Osteoblast (primary cell): ENCODE measurements at regions not wholly inside any gene's neighbourhood (a gene's known extent, or its start where the extent isn't known, plus 50 kb on each side); places are given as distances from the start of the nearest gene placed in this dataset.

ENCODE experiments used
- DNase-seq: peaks from one replicate; pipeline ENCODE4 v3.0.0; 2011; ENCODE audit warnings: low spot score, mixed read lengths; ENCODE audit not compliant: insufficient read length; ENCODE audit errors: missing footprints
- H2AFZ ChIP-seq: 2 replicates; pipeline ENCODE4 v1.6.0; 2011; ENCODE audit warnings: mild to moderate bottlenecking, low read length
- H3K27ac ChIP-seq: 2 replicates; pipeline ENCODE4 v1.5.1; 2011; ENCODE audit warnings: mild to moderate bottlenecking, low read depth, low read length, moderate library complexity
- H3K27me3 ChIP-seq: 2 replicates; pipeline ENCODE4 v1.6.0; 2012; ENCODE audit warnings: mild to moderate bottlenecking, control low read depth, inconsistent platforms, low read length, moderate library complexity; ENCODE audit not compliant: insufficient read depth
- H3K36me3 ChIP-seq: 2 replicates; pipeline ENCODE4 v1.5.1; 2011; ENCODE audit warnings: mild to moderate bottlenecking, low read length, control low read depth, moderate library complexity; ENCODE audit not compliant: insufficient read depth
- H3K4me1 ChIP-seq: 2 replicates; pipeline ENCODE4 v1.5.1; 2011; ENCODE audit warnings: mild to moderate bottlenecking, low read length, control low read depth, moderate library complexity; ENCODE audit not compliant: insufficient read depth
- H3K4me2 ChIP-seq: 2 replicates; pipeline ENCODE4 v1.6.0; 2011; ENCODE audit warnings: mild to moderate bottlenecking, low read length; ENCODE audit not compliant: insufficient read depth
- H3K4me3 ChIP-seq: fragments of 200-600 bp; sonication (generic); 3 replicates; pipeline ENCODE4 v1.5.1; 2012; ENCODE audit warnings: mild to moderate bottlenecking, low read length, inconsistent platforms; ENCODE audit not compliant: insufficient read depth
- H3K79me2 ChIP-seq: 2 replicates; pipeline ENCODE4 v1.6.0; 2012; ENCODE audit warnings: mild to moderate bottlenecking, low read length, control low read depth, inconsistent platforms; ENCODE audit not compliant: insufficient read depth
- H3K9me3 ChIP-seq: 2 replicates; pipeline ENCODE4 v1.5.1; 2011; ENCODE audit warnings: low read depth, low read length, control low read depth
- H4K20me1 ChIP-seq: 2 replicates; pipeline ENCODE4 v1.6.0; 2012; ENCODE audit warnings: mild to moderate bottlenecking, low read length, control low read depth; ENCODE audit not compliant: insufficient read depth
- CTCF ChIP-seq: IDR thresholded peaks from 2 replicates; pipeline ENCODE4 v1.5.1; 2011; ENCODE audit warnings: mild to moderate bottlenecking, low read depth, low read length, moderate library complexity; ENCODE audit errors: extremely low read depth

GRCh38 chr5:4442221-4442620 lies 697.9 kb upstream of the ADAMTS16 start:
- H4K20me1 ChIP-seq, result no peaks in the 10 kb centered on the region
- no peak for TF ChIP-seq CTCF
- H3K4me2 ChIP-seq, result no peak overlapping the region
- no peaks in the 10 kb centered on the region for H3K4me1 ChIP-seq
- H3K79me2 ChIP-seq, result no peaks in the 10 kb centered on the region
- no peak overlapping the region for H2AFZ ChIP-seq
- H3K4me3 ChIP-seq, result no peak overlapping the region
- no peaks in the 10 kb centered on the region for H3K27me3 ChIP-seq
- no peaks in the 10 kb centered on the region for H3K36me3 ChIP-seq
- no peak for DNase-seq
- H3K9me3 ChIP-seq, result peaks cover 9% of the 10 kb centered on the region
- H3K27ac ChIP-seq, result no peak overlapping the region

- no peak for DNase-seq
- TF ChIP-seq CTCF, result no peak
- peaks cover 8% of the 10 kb centered on the region for H3K9me3 ChIP-seq
- H3K4me3 ChIP-seq, result no peak overlapping the region
- no peak overlapping the region for H2AFZ ChIP-seq
- no peak overlapping the region for H3K4me2 ChIP-seq
- no peaks in the 10 kb centered on the region for H3K36me3 ChIP-seq
- H3K4me1 ChIP-seq, result no peaks in the 10 kb centered on the region
- H3K27ac ChIP-seq, result no peak overlapping the region
- no peaks in the 10 kb centered on the region for H3K27me3 ChIP-seq
- no peaks in the 10 kb centered on the region for H3K79me2 ChIP-seq
- H4K20me1 ChIP-seq, result no peaks in the 10 kb centered on the region
Measured at GRCh38 chr5:4447657-4448056, 692.5 kb upstream of the ADAMTS16 start.

DNA sequence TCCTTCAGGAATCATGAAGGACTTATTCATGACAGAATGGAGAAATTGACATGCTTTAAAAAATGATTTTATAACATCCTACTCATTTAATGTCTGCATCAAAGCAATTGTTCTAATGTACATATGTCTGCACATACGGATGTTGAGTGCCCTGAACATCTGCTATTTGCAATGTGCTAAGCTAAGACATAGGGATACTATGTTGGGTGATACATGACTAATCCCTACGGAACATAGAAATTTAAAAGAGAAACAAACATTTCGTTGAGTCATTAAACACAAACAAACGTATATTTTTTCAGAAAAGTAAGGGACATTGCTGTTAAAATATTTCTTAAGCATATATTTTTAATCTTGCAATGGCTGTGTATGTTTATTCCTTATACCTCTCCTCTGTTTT lies 686.5 kb upstream of the ADAMTS16 start:
- H3K36me3 ChIP-seq, result no peaks in the 10 kb centered on the region
- no peaks in the 10 kb centered on the region for H3K4me1 ChIP-seq
- no peak for DNase-seq
- H3K4me3 ChIP-seq, result no peak overlapping the region
- H4K20me1 ChIP-seq, result no peaks in the 10 kb centered on the region
- peaks cover 2% of the 10 kb centered on the region for H3K9me3 ChIP-seq
- H3K4me2 ChIP-seq, result no peak overlapping the region
- no peak overlapping the region for H3K27ac ChIP-seq
- H2AFZ ChIP-seq, result no peak overlapping the region
- no peaks in the 10 kb centered on the region for H3K79me2 ChIP-seq
- TF ChIP-seq CTCF, result no peak
- H3K27me3 ChIP-seq, result no peaks in the 10 kb centered on the region

DNA sequence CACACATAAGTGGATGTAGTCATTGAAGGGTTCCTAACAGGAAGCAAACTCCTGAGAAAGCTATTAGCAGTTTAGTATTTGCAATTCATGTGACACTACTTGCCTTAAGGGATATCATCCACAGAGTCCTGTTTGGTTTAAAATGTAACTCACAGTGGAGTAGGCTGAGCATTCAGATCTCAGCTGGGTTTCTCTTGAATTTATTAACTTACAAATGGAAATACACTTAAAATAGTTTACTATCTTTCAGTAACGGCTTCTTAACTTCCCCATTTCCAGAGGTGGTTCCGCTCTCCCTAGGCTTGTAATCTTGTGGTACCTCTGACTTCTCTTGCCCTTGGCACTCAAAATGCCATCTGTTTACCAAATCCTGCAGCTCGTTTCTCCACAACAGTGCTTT lies 660.7 kb upstream of the ADAMTS16 start:
- Histone ChIP-seq H3K27ac (no peak overlapping the region), H4K20me1 (no peaks in the 10 kb centered on the region), H3K9me3 (peaks cover 2% of the 10 kb centered on the region), H3K36me3 (no peaks in the 10 kb centered on the region), H2AFZ (no peak overlapping the region), H3K4me1 (no peaks in the 10 kb centered on the region), H3K79me2 (no peaks in the 10 kb centered on the region), H3K4me2 (no peak overlapping the region), H3K27me3 (no peaks in the 10 kb centered on the region), H3K4me3 (no peak overlapping the region)
- TF ChIP-seq CTCF, result no peak
- no peak for DNase-seq
